ENCODE measurements at regions not wholly inside any gene's neighbourhood (a gene's known extent, or its start where the extent isn't known, plus 50 kb on each side); places are given as distances from the start of the nearest gene placed in this dataset.

DNA sequence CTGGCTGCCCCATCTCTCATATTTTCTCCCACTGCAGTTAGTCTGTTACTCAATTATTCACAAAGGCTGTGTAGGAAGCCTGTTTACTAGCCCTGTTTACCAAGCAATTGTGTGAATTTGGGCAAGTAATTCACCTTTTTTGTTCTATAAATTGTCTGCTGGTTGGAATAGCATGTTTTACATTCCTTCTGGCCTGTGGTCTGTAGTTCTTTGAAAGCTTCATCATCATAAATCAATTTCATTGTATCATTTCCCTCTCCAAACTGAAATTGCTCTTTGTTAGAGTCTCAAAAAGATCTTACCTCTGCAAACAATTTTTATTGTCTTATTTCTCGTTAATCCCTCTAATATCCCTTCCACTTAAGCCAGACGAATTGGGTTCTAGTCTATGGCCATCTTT is 1059.5 kb upstream of the ADGRL4 start:
- TF ChIP-seq POLR2A (IDR thresholded peaks at IDR 0.05) (no peak), CTCF (IDR thresholded peaks at IDR 0.05) (no peak)

Data from sigmoid colon (tissue), 3 donors.